ENCODE measurements at regions not wholly inside any gene's neighbourhood (a gene's known extent, or its start where the extent isn't known, plus 50 kb on each side); places are given as distances from the start of the nearest gene placed in this dataset.

DNA sequence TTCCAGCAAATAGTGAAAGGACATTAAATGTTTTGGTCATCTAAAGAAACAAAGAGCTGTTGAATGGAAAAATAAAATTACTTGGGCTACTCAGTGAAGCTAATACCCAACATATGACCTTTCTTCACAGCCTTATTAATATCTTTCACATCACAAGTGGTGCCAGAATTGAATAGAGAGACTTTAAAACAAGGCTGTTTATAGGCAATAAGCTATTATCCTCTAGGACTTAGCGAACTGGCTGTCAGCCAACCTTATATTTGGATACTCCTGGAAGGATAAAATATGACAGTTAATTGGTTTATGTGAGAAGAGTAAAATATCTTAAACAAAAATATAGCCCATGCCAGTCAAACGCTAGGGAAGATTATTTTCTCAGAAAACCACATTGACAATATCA lies 225.5 kb upstream of the BLID start:
- no peaks in the 10 kb centered on the region for H4K20me1 ChIP-seq (replicated peaks in 1 of 2; ENCODE audit: control insufficient read depth in 1 of 2, insufficient read depth in 2 of 2, low read length in 2 of 2)
- H3K79me2 ChIP-seq (ENCODE audit: control insufficient read depth in 1 of 2, insufficient read depth in 2 of 2, low read length in 2 of 2), result no peaks in the 10 kb centered on the region
- no peak overlapping the region for H3K27ac ChIP-seq (ENCODE audit: low read depth, low read length)
- no peak overlapping the region for H2BK12ac ChIP-seq (ENCODE audit: low read depth, low read length)
- H3K4me1 ChIP-seq (replicated peaks in 1 of 4; ENCODE audit: control insufficient read depth in 3 of 4, insufficient read depth in 4 of 4, low read length in 3 of 4), result no peaks in the 10 kb centered on the region
- no peak overlapping the region for H2BK15ac ChIP-seq (ENCODE audit: low read length)
- no peak overlapping the region for H2BK5ac ChIP-seq (ENCODE audit: low read depth, low read length)
- no peak overlapping the region for H3K9ac ChIP-seq (replicated peaks in 1 of 4; ENCODE audit: extremely low read depth in 1 of 4, low read depth in 3 of 4, low read length in 3 of 4)
- ChIA-PET POLR2A (ENCODE audit: partially characterized antibody) (no interaction called here), CTCF (ENCODE audit: partially characterized antibody) (interaction anchor here (2.0 kb wide), 1 partner anchor 14 kb away, joined by 5 read pairs; no protein-coding TSS in a partner anchor)
- no peak overlapping the region for H3K18ac ChIP-seq (ENCODE audit: extremely low read depth, low read length)
- H2BK120ac ChIP-seq (replicated peaks; ENCODE audit: low read depth, low read length), result no peak overlapping the region
- H4K91ac ChIP-seq (replicated peaks; ENCODE audit: insufficient read length, low read length), result no peak overlapping the region
- H2BK20ac ChIP-seq (ENCODE audit: low read length), result no peak overlapping the region
- H3K79me1 ChIP-seq (ENCODE audit: low read depth, low read length), result no peaks in the 10 kb centered on the region
- H4K5ac ChIP-seq (ENCODE audit: insufficient read length, low read depth, low read length), result no peak overlapping the region
- no peak overlapping the region for H3K4ac ChIP-seq (replicated peaks; ENCODE audit: insufficient read length, low read depth, low read length)
- no peak overlapping the region for H3K56ac ChIP-seq (replicated peaks; ENCODE audit: insufficient read length, low read depth, low read length)
- H3K23ac ChIP-seq (ENCODE audit: insufficient read length), result no peak overlapping the region
- no peak overlapping the region for H3K4me2 ChIP-seq (ENCODE audit: insufficient read depth in 1 of 2, low read depth in 2 of 2, low read length in 2 of 2)
- WGBS, 2 experiments (ENCODE audit: extremely low coverage in 1 of 2, insufficient coverage in 1 of 2, insufficient read length in 1 of 2, insufficient replicate concordance in 2 of 2, low coverage in 1 of 2, low lambda C conversion rate in 2 of 2, missing lambda C conversion rate in 1 of 2), result 94% methylated on average over 2 of the region's 2 CpGs; no CpG with 5 or more reads in 1 of the 2 experiments
- H3K14ac ChIP-seq (ENCODE audit: insufficient read length), result no peak overlapping the region
- H2AFZ ChIP-seq (ENCODE audit: low read length), result no peak overlapping the region
- H3K9me3 ChIP-seq (ENCODE audit: insufficient read depth in 2 of 2, low read depth in 1 of 2, low read length in 1 of 2), result no peaks in the 10 kb centered on the region
- no peak overlapping the region for H4K8ac ChIP-seq (ENCODE audit: extremely low read depth, insufficient read depth, low read length)
- no peaks in the 10 kb centered on the region for H3K36me3 ChIP-seq (ENCODE audit: control insufficient read depth in 2 of 4, insufficient read depth in 4 of 4, low read length in 3 of 4)
- no peaks in the 10 kb centered on the region for H3K23me2 ChIP-seq (ENCODE audit: low read depth, low read length)
- H3K4me3 ChIP-seq (ENCODE audit: extremely low read depth in 1 of 4, insufficient read depth in 2 of 4, low read depth in 3 of 4, low read length in 4 of 4), result no peak overlapping the region
- DNase-seq (ENCODE audit: low read depth in 1 of 2, low spot score in 2 of 2) (no peak), FAIRE-seq (no peak)
- H3K27me3 ChIP-seq (replicated peaks in 1 of 4; ENCODE audit: control insufficient read depth in 3 of 4, extremely low read depth in 1 of 4, insufficient read depth in 3 of 4, low read length in 3 of 4), result no peaks in the 10 kb centered on the region
- H2AK5ac ChIP-seq (ENCODE audit: low read depth, low read length), result no peak overlapping the region
- TF ChIP-seq JUND (IDR thresholded peaks at IDR 0.05; ENCODE audit: low read length), result no peak
- no peak for TF ChIP-seq GTF2F1 (IDR thresholded peaks at IDR 0.05; ENCODE audit: borderline replicate concordance, low read depth, low read length)
- TF ChIP-seq, protein P1, sequence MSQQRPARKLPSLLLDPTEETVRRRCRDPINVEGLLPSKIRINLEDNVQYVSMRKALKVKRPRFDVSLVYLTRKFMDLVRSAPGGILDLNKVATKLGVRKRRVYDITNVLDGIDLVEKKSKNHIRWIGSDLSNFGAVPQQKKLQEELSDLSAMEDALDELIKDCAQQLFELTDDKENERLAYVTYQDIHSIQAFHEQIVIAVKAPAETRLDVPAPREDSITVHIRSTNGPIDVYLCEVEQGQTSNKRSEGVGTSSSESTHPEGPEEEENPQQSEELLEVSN (IDR thresholded peaks at IDR 0.05), result no peak
- no peak for TF ChIP-seq TCF12 (IDR thresholded peaks at IDR 0.05; ENCODE audit: low read depth, low read length)
- TF ChIP-seq RBBP5 (IDR thresholded peaks at IDR 0.05; ENCODE audit: borderline replicate concordance, low read depth, low read length), result no peak
- no peak for TF ChIP-seq EZH2 (IDR thresholded peaks at IDR 0.05; ENCODE audit: low read depth, low read length, severe bottlenecking)
- TF ChIP-seq, protein P2, sequence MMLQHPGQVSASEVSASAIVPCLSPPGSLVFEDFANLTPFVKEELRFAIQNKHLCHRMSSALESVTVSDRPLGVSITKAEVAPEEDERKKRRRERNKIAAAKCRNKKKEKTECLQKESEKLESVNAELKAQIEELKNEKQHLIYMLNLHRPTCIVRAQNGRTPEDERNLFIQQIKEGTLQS (IDR thresholded peaks at IDR 0.05; ENCODE audit: insufficient read depth, low read depth, low read length), result no peak
- no peak for TF ChIP-seq NRF1 (IDR thresholded peaks at IDR 0.05; ENCODE audit: low read depth, low read length)
- no peak for TF ChIP-seq NANOG (IDR thresholded peaks at IDR 0.05; ENCODE audit: insufficient read depth, low read depth, low read length, poor library complexity, severe bottlenecking)
- TF ChIP-seq RXRA (IDR thresholded peaks at IDR 0.05; ENCODE audit: insufficient read depth, low read depth, low read length), result no peak
- no peak for TF ChIP-seq KDM4A (IDR thresholded peaks at IDR 0.05; ENCODE audit: low read depth, low read length, severe bottlenecking)
- no peak for TF ChIP-seq YY1 (IDR thresholded peaks at IDR 0.05; ENCODE audit: low read depth, low read length)
- no peak for TF ChIP-seq CREB1 (IDR thresholded peaks at IDR 0.05)
- TF ChIP-seq, protein P3, sequence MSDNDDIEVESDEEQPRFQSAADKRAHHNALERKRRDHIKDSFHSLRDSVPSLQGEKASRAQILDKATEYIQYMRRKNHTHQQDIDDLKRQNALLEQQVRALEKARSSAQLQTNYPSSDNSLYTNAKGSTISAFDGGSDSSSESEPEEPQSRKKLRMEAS (IDR thresholded peaks at IDR 0.05), result no peak

All from H1 (cell line).